Amygdala (tissue), 56 donors: ENCODE measurements at regions not wholly inside any gene's neighbourhood (a gene's known extent, or its start where the extent isn't known, plus 50 kb on each side); places are given as distances from the start of the nearest gene placed in this dataset.
"Not testable (repeated sequence)": the region's sequence is repeated elsewhere in the genome, so short reads cannot be mapped to it uniquely, and the experiment has no call there.

ENCODE experiments used
- DNase-seq, 56 donors: peaks; one replicate each; lab custom pipeline; 2025; lab: John Stamatoyannopoulos, UW

DNA sequence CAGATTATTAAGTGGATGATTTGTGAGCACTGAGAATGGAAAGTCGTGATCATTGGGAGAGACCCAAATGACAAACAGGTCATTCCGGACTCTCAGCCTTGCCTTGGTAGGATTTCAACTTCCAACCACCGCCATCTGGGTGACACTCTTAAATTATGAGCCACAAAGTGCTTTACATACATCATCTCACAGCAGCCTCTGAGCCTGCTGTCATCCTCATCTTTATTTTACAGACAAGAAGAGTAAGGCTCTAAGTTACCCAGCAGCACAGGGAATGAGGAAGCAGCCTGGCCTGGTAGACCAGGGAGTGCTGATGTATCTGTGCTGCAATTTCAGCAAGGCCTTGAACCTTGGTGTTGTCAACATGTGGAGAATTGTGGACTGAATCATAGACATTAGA, 105.8 kb upstream of the TRIM2 start:
- DNase-seq, result no peak

DNA sequence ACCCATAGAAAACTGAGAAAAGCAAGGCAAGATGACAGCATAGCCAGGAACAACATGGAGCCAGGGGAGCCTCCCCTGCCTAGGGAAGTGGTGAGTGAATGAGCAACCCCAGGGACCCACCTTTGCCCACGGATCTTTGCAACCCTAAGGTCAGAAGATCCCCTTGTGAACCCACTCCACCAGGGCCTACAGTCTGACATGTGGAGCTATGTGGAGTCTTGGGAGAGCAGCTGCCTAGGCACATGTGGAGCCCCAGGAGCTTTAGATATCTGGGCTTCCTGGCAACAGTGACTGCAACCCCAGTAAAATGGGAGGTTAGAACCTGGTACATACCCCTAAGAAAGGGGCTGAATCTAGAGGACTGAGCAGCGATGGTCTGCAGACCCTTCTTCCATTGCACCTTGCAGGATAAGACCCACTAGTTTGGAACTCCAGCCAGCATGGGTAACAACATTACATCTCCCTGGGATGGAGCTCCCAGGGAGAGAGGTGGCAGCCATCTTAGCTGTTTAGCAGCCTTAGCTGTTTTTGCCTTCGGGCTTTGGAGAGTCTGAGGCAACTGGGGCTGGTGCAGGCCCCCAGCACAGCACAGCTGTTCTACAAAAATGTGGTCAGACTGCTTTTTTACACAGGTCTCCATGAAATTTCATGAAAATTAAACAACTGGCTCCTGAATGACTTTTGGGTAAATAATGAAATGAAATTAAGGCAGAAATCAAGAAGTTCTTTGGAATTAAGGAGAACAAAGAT, 104.7 kb upstream of the TRIM2 start:
- DNase-seq, result no peak

DNA sequence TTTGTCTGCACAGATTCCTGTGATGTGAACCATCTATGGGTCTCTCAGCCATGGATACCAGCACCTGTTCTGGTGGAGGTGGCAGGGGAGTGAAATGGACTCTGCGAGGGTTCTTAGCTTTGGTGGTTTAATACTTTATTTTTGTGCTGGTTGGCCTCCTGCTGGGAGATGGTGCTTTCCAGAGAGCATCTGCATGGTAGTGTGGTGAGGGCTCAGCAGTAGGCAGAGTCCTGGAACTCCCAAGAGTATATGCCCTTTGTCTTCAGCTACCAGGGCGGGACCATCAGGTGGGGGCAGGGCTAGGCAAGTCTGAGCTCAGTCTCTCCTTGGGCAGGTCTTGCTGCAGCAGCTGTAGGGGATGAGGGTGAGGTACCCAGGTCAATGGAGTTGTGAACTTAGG, 97.5 kb upstream of the TRIM2 start:
- not testable (repeated sequence) for DNase-seq

DNA sequence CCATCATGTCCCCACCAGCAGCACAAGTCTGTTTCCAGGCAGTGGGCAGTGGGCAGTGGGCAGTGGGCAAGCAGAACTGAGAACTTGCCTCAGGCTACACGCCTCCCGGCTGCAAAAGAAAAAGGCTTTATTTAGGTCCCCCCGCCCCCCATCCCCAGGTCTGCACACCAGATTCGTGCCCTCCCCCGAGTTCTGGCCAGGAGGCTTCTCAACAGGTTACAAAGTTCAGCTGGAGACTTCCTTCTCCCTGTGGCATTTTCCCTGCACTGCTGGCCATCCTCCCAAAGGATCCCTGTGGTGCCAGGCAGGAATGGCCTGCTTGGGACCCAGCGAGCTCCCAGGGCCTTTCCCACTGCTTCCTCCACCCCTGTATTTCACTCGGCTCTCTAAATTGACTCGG, 97.0 kb upstream of the TRIM2 start:
- DNase-seq, result no peak

DNA sequence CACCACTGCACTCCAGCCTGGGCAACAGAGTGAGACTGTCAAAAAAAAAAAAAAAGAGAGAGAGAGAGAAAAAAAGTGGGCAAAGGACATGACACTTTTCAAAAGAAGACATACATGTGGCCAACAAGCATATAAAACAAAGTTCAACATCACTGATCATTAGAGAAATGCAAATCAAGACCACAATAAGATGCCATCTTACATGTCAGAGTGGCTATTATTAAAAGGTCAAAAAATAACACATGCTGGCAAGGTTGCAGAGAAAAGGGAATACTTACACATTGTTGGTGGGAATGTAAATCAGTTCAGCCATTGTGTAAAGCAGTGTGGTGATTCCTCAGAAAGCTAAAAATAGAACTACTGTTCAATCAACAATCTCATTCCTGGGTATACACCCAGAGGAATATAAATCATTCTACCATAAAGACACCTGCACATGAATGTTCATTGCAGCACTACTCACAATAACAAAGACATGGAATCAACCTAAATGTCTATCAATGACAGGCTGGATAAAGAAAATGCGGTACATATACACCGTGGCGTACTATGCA, 94.9 kb upstream of the TRIM2 start:
- no peak for DNase-seq

DNA sequence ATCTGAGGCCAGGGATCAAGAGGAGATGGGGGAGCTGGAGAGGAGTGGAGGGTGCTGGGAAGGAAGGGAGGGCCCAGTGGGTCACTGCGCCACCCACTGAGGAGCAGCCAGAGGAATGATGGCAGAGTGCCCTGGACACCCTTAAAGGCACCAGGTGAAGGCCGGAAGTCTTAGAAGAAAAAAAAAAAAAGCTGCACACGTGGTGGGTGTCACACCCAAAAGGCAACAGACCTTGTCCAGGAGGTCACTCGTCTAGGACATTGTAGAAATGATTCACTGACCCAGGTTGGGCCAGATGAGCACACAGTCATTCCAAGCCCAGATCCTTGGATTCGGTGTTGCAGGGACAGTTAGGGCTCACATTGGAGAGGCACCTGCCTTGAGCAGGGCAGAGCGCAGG, 93.5 kb upstream of the TRIM2 start:
- DNase-seq, result no peak

DNA sequence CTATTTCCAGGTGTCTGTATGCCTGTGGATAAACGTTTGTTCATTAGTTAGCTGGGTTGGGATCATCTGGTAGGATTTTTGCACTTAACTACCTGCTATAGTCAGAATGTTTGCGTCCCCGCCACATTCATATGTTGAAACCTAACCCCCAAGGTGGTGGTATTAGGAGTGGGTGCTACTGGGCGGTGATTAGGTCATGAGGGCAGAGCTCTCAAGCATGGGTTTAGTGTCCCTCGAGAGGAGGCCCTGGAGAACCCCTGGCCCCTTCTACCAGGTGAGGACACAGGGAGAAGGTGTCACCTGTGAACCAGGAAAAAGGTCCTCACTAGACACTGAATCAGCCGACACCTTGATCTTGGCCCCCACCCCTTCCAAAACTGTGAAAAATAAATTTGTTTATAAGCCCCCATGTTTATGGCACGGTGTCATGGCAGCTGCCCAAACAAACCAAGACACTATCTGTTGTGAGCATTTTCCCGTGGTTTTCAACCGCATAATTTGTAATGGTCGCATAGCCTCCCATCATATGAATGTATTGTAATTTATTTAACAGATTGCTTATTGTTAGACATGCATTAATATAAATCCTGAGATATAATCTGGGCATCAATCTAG, 92.7 kb upstream of the TRIM2 start:
- DNase-seq, result no peak

DNA sequence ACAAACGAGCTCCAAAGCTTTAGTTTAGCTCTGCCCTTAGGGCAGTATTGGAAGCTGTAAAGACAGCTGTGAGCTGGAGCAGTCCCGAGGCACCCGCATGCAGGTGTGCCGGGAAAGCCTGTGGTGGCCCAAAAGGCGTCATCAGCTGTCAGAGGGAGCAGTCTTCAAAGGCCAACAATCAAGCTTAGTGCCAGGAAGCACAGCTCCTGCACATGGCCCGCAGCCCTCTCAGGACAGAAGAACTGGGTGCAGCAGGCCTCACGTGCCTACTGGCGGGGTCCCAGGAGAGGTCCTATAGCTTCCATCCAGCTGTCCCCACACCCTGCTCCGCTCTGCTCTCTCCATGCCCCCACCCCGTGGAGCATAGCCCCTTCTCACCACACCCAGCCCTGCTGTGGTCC, 92.2 kb upstream of the TRIM2 start:
- DNase-seq, result no peak

DNA sequence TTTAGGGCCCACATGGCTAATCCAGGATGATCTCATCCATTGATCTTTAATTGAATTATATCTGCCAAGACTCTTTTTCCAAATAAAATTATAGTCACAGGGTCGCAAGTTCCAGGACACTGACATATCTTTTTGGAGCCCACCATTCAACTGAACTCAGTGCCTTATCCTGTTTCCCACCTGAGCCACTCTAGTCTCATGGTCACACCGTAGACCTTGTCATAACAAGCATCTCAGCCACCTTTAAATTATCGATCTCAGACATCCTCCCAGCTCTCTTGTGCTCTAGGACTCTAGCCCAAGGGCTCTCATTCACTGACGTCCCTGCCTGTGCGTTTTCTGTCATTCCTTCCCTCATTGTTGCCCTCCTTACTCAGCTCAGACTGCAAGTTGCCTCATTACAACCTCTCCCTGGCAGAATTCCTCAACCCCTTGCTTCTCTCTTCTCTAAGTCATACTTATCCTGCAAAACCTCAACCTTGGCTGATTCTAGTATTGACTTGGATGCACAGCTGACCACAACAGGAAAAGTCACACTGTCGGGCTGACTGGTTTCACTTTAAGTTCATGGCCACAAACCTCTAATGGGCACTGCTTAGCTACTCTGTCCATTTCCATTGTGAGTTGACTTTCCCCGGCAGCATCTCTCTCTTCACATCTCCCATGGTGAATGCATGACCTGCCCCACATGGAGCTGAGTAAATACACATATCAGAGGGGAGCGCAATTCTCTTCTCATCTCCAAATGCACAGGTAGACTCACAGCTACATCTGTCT, 91.0 kb upstream of the TRIM2 start:
- no peak for DNase-seq

DNA sequence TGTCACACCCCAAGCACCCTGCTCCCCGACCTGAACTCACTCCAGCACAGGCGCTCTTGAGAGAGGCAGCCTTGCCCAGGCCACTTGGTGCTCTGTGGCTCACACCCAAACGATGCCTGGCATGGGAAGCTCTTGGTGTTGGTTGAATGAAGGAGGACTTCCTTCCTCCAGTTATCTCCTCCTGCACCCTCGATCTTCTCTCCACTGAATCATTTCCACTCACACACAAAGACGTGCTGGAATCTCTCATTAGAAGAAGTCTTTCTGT, 90.5 kb upstream of the TRIM2 start:
- DNase-seq, result no peak

DNA sequence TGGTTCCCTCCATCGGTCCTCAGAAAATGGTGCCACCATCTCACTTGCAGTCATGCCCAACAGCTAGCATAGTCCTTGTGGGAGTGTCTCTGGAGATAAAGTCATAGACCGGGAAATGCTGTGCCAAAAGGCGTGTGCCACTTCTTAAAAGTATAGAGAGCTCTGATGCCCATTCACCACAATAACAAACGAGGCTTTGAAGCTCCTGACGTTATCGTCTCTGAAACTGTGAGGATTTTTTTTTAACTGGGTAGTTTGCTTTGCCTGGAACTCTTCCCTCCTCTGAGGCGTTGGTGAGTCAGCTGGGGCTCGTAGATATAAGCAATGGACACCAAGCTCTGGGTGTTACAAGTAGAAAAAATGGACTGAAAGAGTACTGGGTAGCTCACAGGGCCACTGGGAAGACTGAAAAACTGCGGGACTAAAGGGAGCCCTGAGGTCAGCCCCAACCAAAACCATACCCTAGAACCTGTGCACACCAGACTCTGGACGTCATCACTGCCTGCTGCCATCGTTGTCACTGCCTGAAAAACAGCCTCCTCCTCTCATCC, 89.4 kb upstream of the TRIM2 start:
- DNase-seq, result no peak

DNA sequence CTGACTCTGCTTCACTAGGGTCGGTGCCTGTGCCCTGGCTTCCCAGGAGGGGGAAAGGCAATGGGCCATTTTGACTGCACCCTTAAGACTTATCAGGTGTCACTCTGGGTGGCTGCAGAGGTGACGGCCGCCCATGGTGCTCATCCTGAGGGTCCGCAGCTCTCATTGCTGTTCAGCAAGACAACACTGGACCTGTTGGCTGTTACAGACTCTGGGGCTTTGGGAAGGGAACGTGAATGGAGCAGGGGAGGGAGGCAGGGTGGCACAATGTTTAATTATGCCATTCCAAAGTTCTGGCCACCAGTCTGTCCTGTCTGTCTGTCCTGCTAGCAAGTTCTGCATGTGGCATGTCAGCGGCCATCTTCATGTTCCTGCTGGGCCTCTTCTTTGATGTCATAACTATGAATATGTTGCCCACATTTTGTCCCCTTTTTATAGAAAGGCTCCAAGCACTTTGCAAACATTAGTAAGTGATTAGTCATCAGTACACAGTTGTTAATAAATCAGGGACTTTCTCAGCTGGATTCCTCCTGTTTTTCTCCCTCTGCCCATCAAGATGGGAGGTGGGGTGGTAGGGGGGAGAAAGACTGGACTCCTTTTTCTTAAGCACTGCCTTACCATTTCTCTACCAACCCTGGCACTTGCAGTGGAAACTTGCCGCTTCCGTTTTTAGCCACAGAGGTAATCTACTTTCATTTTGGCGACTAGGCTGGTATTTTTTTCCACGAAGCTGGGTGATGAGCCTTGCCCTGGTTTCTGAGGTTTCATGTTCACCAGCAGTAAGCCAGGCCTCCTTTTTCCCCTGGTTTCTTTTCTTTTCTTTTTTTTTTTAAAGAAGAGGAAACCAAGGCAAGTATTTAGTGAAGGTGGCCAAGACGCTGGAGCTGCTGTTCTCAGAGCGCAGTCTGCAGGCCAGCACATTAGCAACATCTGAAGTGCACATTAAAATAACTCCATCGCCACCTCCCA, 88.6 kb upstream of the TRIM2 start:
- no peak for DNase-seq

DNA sequence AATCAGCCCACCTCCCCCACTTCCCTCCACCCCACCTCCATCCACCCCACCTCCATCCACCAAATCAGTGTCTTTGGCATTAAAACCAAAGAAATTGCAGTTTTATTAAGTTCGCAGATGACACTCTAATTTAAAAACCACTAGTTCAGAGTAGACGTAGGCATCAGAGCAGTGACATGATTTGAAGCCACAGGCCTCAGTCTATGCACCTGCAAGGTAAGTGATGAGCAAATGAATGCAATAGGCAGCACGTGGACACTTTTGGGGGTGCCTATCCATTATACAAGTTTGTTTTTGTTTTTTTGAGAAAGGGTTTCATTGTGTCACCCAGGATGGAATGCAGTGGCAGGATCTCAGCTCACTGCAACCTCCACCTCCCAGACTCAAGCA, 88.0 kb upstream of the TRIM2 start:
- no peak for DNase-seq

DNA sequence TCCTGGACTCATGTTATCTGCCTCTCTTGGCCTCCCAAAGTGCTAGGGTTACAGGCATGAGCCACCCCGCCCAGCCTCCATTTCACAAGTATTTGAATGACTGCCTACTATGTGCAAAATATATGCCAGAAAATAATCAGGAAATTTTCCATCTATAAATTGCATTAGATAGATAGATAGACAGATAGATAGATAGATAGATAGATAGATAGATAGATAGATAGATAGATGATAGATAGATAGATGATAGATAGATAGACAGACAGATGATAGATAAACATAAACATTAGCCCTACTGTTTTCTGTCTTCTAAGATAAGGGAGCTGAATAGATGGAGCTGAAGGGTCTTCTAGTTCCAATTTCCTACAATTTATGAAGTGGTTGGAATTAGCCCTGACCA, 87.4 kb upstream of the TRIM2 start:
- no peak for DNase-seq

DNA sequence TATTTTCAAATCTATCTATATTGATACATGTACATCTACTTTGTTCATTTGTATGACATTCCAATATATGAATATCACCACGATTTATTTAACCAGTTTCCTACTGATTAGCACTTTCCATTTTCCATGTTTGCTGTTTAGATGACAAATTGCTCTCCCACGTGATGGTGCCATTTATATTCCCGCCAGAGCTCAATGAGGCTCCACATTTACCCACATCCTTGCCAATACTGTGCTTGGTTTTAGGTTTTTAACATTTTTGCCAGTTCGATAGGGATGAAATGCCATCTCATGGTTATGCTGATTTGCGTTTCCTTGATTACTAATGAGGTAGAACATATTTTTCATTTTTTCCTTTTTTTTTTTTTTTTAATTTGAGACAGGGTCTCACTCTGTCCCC, 86.7 kb upstream of the TRIM2 start:
- DNase-seq, result no peak

DNA sequence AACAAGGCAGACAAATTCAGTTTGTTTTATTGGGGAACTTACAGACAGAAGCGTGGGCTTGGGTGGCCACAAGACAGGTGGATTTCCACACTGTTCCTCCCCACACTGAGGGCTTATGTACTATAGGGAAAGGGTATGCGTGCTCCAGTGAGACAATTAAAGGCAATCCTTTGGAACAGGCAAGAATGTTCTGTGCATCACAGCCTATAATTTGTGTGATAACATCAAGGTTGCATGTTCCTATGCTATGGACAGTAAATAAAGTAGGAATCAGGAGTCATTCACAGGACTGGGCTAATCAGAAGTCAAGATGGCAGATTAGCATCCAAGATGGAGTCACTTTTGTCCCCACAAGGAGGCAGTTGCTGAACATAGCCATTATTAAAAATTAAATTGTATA, 84.6 kb upstream of the TRIM2 start:
- DNase-seq, result no peak

DNA sequence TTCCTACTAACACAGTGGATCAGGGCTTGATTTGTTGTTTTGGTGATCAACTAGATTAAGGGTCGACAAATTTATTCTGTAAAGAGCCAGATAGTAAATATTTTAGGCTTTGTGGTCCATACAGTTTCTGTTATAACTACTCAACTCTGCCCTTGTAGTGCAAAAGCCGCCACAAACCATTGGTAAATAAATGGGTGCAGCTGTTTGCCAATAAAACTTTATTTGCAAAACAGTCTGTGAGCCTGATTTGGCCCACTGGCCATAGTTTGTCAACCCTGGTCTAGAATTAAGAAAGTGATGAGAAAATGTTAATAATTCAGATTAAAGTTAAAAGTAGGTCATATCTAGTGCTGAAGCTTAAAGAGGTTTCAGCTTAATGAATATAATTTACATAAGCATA, 84.0 kb upstream of the TRIM2 start:
- no peak for DNase-seq

DNA sequence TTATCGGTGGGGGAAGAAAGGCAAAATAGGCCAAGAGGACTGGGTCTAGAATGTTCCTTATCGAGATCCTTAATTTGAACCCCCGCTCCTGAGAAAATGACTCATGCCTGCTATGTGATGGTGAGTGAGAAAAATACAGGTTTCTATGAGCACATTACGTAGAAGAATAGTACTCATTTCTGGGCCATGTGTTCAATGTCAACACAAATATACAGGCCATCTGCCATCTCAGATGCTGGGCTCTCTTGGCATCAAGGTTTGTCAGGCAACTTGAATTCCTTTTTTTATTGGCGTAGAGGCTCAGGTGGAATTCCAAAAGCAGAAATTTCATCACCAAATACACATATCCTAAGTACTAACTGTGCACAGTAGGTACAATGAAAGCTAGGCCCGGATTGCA, 81.4 kb upstream of the TRIM2 start:
- DNase-seq, result no peak

DNA sequence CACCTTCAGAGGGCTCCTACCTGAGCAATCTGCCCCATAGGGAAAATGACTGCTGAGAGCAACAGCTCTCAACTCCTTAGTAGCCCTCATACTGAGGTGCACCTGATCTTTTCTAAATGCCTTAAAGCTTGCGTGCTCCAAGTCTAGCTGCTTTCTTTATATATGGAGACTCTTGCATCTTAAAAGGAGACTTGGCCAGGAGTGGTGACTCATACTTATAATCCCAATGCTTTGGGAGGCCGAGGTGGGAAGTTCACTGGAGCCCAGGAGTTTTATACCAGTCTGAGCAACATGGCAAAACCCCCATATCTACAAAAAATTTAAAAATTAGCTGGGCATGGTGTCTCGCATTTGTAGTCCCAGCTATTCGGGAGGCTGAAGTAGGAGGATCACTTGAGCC, 78.1 kb upstream of the TRIM2 start:
- DNase-seq, result no peak

DNA sequence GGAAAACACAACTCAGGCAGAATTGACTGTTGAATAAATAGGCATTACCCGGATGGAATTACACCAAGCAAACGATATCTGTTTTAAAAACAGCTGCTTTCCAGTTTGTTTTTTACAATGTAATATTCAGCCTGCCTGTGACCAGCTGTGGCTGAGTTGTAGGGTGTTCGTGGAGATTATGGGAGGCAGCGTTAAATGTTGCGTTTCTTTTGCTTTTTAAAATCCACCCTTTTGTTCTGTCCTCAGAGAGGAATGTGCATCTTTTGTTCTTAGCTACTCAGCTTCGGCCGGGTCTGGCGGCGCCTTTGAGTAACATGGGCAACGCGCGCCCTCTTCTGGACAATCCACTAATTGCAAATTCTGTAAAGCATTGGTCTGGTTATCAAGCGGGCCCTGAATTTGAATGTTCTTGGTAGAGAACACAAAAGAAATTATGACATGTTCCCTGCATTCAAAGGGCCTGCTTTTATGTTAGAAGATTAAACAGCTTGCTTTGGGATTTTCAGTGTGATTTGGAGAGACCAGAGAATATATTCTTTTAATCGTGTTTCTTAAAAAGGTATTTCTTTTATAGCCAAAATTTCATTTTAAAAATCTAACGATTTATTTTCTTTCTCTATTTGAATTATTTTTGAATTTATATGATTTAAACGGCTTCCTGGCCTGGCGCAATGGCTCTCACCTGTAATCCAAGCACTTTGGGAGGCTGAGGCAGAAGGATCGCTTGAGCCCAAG, 76.3 kb upstream of the TRIM2 start:
- peak; percentile 25 to 98 (median 76) for DNase-seq
